ENCODE measurements at regions not wholly inside any gene's neighbourhood (a gene's known extent, or its start where the extent isn't known, plus 50 kb on each side); places are given as distances from the start of the nearest gene placed in this dataset.

- no peaks in the 10 kb centered on the region for H3K9me3 Mint-ChIP-seq
- ATAC-seq (ENCODE audit: low read depth) (no peak), DNase-seq (ENCODE audit: low spot score in 2 of 2) (no peak)
- H3K27ac Mint-ChIP-seq = no peak overlapping the region
- peaks cover 1% of the 10 kb centered on the region for H3K4me1 Mint-ChIP-seq
- peaks cover under 1% of the 10 kb centered on the region for H3K27me3 Mint-ChIP-seq
- H3K36me3 Mint-ChIP-seq = no peaks in the 10 kb centered on the region
- H3K4me3 Mint-ChIP-seq = no peak overlapping the region
Observed at GRCh38 chr2:147630585-147630984, 214.2 kb upstream of the ACVR2A start.

- no peak overlapping the region for H3K4me3 Mint-ChIP-seq
- H3K27ac Mint-ChIP-seq = no peak overlapping the region
- no peaks in the 10 kb centered on the region for H3K9me3 Mint-ChIP-seq
- no peaks in the 10 kb centered on the region for H3K4me1 Mint-ChIP-seq
- no peak for ATAC-seq (ENCODE audit: low read depth)
- DNase-seq (ENCODE audit: low spot score in 2 of 2) = no peak
- H3K36me3 Mint-ChIP-seq = no peaks in the 10 kb centered on the region
- no peaks in the 10 kb centered on the region for H3K27me3 Mint-ChIP-seq
Observed at GRCh38 chr2:147628971-147629421, 215.8 kb upstream of the ACVR2A start.

- Mint-ChIP-seq H3K27me3 (no peaks in the 10 kb centered on the region), H3K27ac (no peak overlapping the region), H3K36me3 (no peaks in the 10 kb centered on the region), H3K9me3 (no peaks in the 10 kb centered on the region), H3K4me1 (no peaks in the 10 kb centered on the region), H3K4me3 (no peak overlapping the region)
- no peak for DNase-seq (ENCODE audit: low spot score in 2 of 2)
- no peak for ATAC-seq (ENCODE audit: low read depth)
Observed at GRCh38 chr2:147623328-147623727, 221.5 kb upstream of the ACVR2A start.

GRCh38 chr2:147621656-147622197 is 223.1 kb upstream of the ACVR2A start:
- no peak overlapping the region for H3K4me3 Mint-ChIP-seq
- ATAC-seq (ENCODE audit: low read depth) (no peak), DNase-seq (ENCODE audit: low spot score in 2 of 2) (no peak)
- H3K9me3 Mint-ChIP-seq = no peaks in the 10 kb centered on the region
- no peaks in the 10 kb centered on the region for H3K36me3 Mint-ChIP-seq
- H3K27me3 Mint-ChIP-seq = no peaks in the 10 kb centered on the region
- no peaks in the 10 kb centered on the region for H3K4me1 Mint-ChIP-seq
- no peak overlapping the region for H3K27ac Mint-ChIP-seq

GRCh38 chr2:147619808-147620207 is 225.0 kb upstream of the ACVR2A start:
- no peaks in the 10 kb centered on the region for H3K27me3 Mint-ChIP-seq
- DNase-seq (ENCODE audit: low spot score in 2 of 2) (no peak), ATAC-seq (ENCODE audit: low read depth) (no peak)
- H3K9me3 Mint-ChIP-seq = no peaks in the 10 kb centered on the region
- no peak overlapping the region for H3K27ac Mint-ChIP-seq
- H3K4me3 Mint-ChIP-seq = no peak overlapping the region
- H3K4me1 Mint-ChIP-seq = no peaks in the 10 kb centered on the region
- H3K36me3 Mint-ChIP-seq = no peaks in the 10 kb centered on the region

- no peaks in the 10 kb centered on the region for H3K27me3 Mint-ChIP-seq
- no peaks in the 10 kb centered on the region for H3K9me3 Mint-ChIP-seq
- H3K36me3 Mint-ChIP-seq = no peaks in the 10 kb centered on the region
- no peak for ATAC-seq (ENCODE audit: low read depth)
- H3K27ac Mint-ChIP-seq = no peak overlapping the region
- DNase-seq (ENCODE audit: low spot score in 2 of 2) = no peak
- no peaks in the 10 kb centered on the region for H3K4me1 Mint-ChIP-seq
- H3K4me3 Mint-ChIP-seq = no peak overlapping the region
Observed at GRCh38 chr2:147615726-147616125, 229.1 kb upstream of the ACVR2A start.

GRCh38 chr2:147614979-147615470 is 229.8 kb upstream of the ACVR2A start:
- ATAC-seq (ENCODE audit: low read depth) (no peak), DNase-seq (ENCODE audit: low spot score in 2 of 2) (no peak)
- no peak overlapping the region for H3K27ac Mint-ChIP-seq
- H3K27me3 Mint-ChIP-seq = no peaks in the 10 kb centered on the region
- H3K9me3 Mint-ChIP-seq = no peaks in the 10 kb centered on the region
- no peaks in the 10 kb centered on the region for H3K4me1 Mint-ChIP-seq
- no peak overlapping the region for H3K4me3 Mint-ChIP-seq
- H3K36me3 Mint-ChIP-seq = no peaks in the 10 kb centered on the region

GRCh38 chr2:147614471-147614870 is 230.4 kb upstream of the ACVR2A start:
- no peak for DNase-seq (ENCODE audit: low spot score in 2 of 2)
- Mint-ChIP-seq H3K27ac (no peak overlapping the region), H3K9me3 (no peaks in the 10 kb centered on the region), H3K4me3 (no peak overlapping the region), H3K27me3 (no peaks in the 10 kb centered on the region), H3K36me3 (no peaks in the 10 kb centered on the region), H3K4me1 (no peaks in the 10 kb centered on the region)
- no peak for ATAC-seq (ENCODE audit: low read depth)

GRCh38 chr2:147610496-147611040 is 234.3 kb upstream of the ACVR2A start:
- H3K27ac Mint-ChIP-seq = no peak overlapping the region
- H3K4me3 Mint-ChIP-seq = no peak overlapping the region

GRCh38 chr2:147609301-147609700 is 235.5 kb upstream of the ACVR2A start:
- ATAC-seq (ENCODE audit: low read depth) = no peak

More at GRCh38 chr2:147610496-147611040, 234.3 kb upstream of the ACVR2A start:
- ATAC-seq (ENCODE audit: low read depth) = no peak
- no peak for DNase-seq (ENCODE audit: low spot score in 2 of 2)
- H3K4me1 Mint-ChIP-seq = no peaks in the 10 kb centered on the region
- no peaks in the 10 kb centered on the region for H3K9me3 Mint-ChIP-seq
- H3K27me3 Mint-ChIP-seq = no peaks in the 10 kb centered on the region
- no peaks in the 10 kb centered on the region for H3K36me3 Mint-ChIP-seq

GRCh38 chr2:147607379-147607778 is 237.4 kb upstream of the ACVR2A start:
- H3K4me1 Mint-ChIP-seq = no peaks in the 10 kb centered on the region
- H3K4me3 Mint-ChIP-seq = no peak overlapping the region
- ATAC-seq (ENCODE audit: low read depth) (no peak), DNase-seq (ENCODE audit: low spot score in 2 of 2) (no peak)
- H3K9me3 Mint-ChIP-seq = no peaks in the 10 kb centered on the region
- no peaks in the 10 kb centered on the region for H3K27me3 Mint-ChIP-seq
- H3K36me3 Mint-ChIP-seq = no peaks in the 10 kb centered on the region
- H3K27ac Mint-ChIP-seq = no peak overlapping the region

More at GRCh38 chr2:147609301-147609700, 235.5 kb upstream of the ACVR2A start:
- no peak overlapping the region for H3K27ac Mint-ChIP-seq
- no peaks in the 10 kb centered on the region for H3K36me3 Mint-ChIP-seq
- no peak for DNase-seq (ENCODE audit: low spot score in 2 of 2)
- no peaks in the 10 kb centered on the region for H3K27me3 Mint-ChIP-seq
- H3K4me1 Mint-ChIP-seq = no peaks in the 10 kb centered on the region
- H3K4me3 Mint-ChIP-seq = no peak overlapping the region
- no peaks in the 10 kb centered on the region for H3K9me3 Mint-ChIP-seq

GRCh38 chr2:147603876-147604275 is 241.0 kb upstream of the ACVR2A start:
- no peak overlapping the region for H3K4me3 Mint-ChIP-seq
- no peaks in the 10 kb centered on the region for H3K9me3 Mint-ChIP-seq
- ATAC-seq (ENCODE audit: low read depth) = no peak
- peaks cover 2% of the 10 kb centered on the region for H3K27me3 Mint-ChIP-seq
- H3K36me3 Mint-ChIP-seq = no peaks in the 10 kb centered on the region
- no peak overlapping the region for H3K27ac Mint-ChIP-seq
- no peak for DNase-seq (ENCODE audit: low spot score in 2 of 2)
- H3K4me1 Mint-ChIP-seq = no peaks in the 10 kb centered on the region

- Mint-ChIP-seq H3K27me3 (peaks cover 2% of the 10 kb centered on the region), H3K27ac (no peak overlapping the region), H3K4me3 (no peak overlapping the region), H3K36me3 (no peaks in the 10 kb centered on the region), H3K4me1 (no peaks in the 10 kb centered on the region), H3K9me3 (no peaks in the 10 kb centered on the region)
- DNase-seq (ENCODE audit: low spot score in 2 of 2) (no peak), ATAC-seq (ENCODE audit: low read depth) (no peak)
Observed at GRCh38 chr2:147603447-147603846, 241.4 kb upstream of the ACVR2A start.

- Mint-ChIP-seq H3K27ac (no peak overlapping the region), H3K4me1 (no peaks in the 10 kb centered on the region), H3K36me3 (no peaks in the 10 kb centered on the region), H3K9me3 (peaks cover 1% of the 10 kb centered on the region), H3K4me3 (no peak overlapping the region), H3K27me3 (peaks cover 5% of the 10 kb centered on the region)
- ATAC-seq (ENCODE audit: low read depth) (no peak), DNase-seq (ENCODE audit: low spot score in 2 of 2) (no peak)
Observed at GRCh38 chr2:147600646-147601045, 244.2 kb upstream of the ACVR2A start.

GRCh38 chr2:147600223-147600622 is 244.6 kb upstream of the ACVR2A start:
- ATAC-seq (ENCODE audit: low read depth) (no peak), DNase-seq (ENCODE audit: low spot score in 2 of 2) (no peak)
- H3K27ac Mint-ChIP-seq = no peak overlapping the region
- H3K27me3 Mint-ChIP-seq = peaks cover 5% of the 10 kb centered on the region
- peaks cover 1% of the 10 kb centered on the region for H3K9me3 Mint-ChIP-seq
- H3K36me3 Mint-ChIP-seq = no peaks in the 10 kb centered on the region
- no peak overlapping the region for H3K4me3 Mint-ChIP-seq
- H3K4me1 Mint-ChIP-seq = no peaks in the 10 kb centered on the region

Measured in memory B cell (primary cell).